ENCODE measurements at regions not wholly inside any gene's neighbourhood (a gene's known extent, or its start where the extent isn't known, plus 50 kb on each side); places are given as distances from the start of the nearest gene placed in this dataset.
"Not testable (repeated sequence)": the region's sequence is repeated elsewhere in the genome, so short reads cannot be mapped to it uniquely, and the experiment has no call there.

DNA sequence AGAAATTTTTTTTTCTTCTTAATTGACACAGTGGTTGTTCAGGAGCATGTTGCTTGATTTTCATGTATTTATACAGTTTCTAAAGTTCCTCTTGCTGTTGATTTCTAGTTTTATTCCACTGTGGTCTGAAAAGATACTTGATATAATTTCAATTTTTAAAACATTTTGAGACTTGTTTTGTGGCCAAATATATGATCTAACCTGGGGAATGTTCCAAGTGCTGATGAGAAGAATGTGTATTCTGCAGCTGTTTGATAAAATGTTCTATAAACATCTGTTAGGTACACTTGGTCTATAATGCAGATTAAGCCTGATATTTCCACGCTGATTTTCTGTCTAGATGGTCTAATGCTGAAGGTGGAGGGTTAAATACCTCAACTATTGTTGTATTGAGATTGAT, 151.4 kb upstream of the IFNG-AS1 start:
- no peak for DNase-seq (ENCODE audit: low read depth in 3 of 3)

DNA sequence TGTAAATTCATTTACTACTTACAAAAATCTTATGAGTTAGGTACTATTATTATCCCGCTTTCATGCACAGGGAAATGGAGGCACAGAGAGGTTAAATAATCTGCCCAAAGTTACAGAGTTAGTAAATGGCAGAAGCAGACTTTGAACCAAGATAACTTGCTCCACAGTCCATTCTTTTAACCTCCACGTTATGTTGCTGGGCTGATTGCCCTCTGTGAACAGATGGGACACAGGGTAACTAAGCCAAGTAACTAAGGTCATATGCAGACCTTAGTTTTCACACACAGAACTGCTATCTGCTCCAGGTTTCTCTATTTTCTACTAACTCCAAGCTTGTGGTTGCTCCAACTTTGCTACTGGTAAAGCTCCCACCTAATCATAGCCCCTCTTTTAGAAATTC, 147.1 kb upstream of the IFNG-AS1 start:
- no peak for DNase-seq (ENCODE audit: low read depth in 3 of 3)

DNA sequence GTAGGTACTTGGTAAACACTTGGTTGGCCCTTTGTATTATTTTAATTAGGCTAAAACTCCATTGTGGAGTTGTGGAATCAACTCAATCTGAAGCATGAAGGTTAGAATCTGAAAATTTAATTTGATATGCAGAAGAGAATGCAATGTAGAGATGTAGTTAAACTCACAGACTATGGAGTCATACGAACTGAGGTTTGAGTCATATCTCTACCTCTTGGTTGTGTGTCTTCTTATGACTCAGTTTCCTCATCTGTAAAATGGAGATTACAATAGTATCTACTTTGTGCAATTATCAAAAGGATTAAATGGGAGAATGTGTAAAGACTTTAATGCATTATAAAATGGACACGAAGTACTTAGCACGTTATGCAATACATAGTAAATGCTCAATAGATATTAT, 146.0 kb upstream of the IFNG-AS1 start:
- no peak for DNase-seq (ENCODE audit: low read depth in 3 of 3)

DNA sequence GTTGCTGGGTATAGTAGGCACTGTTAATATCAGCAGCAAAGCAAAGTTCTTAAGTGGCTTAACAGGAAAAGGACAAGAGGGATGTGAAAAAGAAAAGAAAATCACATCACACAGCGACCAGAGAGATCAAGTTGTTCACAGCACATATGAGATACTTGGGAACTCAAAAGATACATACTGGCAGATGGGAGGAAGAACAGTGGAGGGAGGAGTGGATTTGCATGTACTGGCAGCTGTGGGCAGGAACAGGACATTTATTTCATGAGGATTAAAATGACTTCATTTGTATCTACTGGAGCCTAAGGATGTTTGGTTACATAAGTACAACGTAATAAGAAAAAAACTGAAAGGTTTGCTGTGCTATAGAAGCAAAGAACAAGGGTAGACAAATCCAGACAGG, 136.5 kb upstream of the IFNG-AS1 start:
- no peak for DNase-seq (ENCODE audit: low read depth in 3 of 3)

DNA sequence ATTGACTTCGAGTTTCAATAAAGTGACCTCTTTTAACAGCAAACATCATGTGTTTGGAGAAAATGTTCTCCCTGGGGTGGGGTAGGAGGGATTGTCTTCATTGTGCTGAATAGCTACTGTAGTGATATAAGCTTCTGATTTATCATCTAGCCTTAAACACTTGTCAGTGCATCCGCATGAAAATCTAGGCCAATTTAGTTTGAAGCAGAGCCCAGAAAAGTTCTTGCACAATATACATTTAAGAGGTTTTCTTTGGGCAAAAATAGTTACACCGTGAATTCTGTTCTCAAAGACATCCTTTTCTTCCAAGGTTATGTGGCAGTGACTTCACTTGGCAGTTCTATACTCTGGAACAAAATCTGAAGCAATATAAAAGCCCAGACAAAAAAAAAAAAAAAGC, 136.0 kb upstream of the IFNG-AS1 start:
- DNase-seq (ENCODE audit: low read depth in 3 of 3) = no peak

DNA sequence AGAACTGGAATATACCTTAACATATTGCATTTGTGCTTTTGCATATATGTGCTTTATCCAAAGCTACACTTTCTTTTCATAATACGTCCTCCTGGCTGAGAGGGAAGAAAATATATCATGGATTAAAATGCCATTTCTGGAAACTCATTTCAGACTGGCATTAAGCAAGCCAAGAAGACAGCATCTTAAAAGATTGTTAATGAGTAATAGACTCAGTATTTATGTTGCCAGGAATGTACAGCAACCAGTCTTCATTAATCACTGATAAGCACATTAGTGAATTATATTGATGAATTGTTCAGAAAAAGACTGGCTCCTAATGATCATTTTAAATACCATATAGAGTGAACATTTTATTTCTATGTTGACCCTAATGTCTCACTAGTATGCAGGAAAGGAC, 134.9 kb upstream of the IFNG-AS1 start:
- no peak for DNase-seq (ENCODE audit: low read depth in 3 of 3)

DNA sequence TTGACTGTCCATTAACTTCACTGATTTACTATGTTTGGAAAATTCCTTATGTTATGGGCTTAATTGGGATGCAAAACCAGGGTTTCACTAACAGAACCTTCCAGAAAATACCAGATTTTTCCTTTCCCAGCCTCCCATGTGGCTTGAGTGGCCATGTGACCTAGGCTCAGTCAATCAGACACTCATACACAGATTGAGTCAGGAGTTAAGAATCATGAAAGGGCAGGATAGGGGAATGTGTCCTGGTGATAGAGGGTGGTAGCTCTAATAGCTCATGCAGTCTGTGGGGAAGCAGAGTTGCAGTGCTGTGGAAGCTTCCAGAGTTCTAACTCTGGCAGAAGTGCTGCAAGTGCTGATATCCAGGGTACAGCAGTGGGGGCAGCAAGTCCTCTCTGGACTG, 134.1 kb upstream of the IFNG-AS1 start:
- DNase-seq (ENCODE audit: low read depth in 3 of 3) = no peak

DNA sequence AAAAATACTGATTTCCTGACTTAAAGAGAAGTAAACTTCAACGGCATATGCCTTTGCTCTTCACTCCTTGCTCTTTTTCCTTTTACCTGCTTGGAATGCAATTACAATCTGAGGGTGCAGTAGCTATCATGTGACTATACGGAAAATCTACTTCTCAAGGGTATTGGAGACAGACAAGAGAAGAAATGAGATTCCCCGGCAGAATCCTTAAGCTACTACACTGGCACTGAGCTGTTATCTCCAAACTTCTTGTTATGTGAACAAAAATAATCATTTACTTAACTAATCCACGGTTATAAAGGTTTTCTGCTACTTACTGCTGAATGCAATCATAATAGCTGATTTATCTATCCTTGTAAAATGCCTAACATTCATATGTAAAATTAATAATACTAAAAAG, 118.0 kb upstream of the IFNG-AS1 start:
- no peak for DNase-seq (ENCODE audit: low read depth in 3 of 3)

DNA sequence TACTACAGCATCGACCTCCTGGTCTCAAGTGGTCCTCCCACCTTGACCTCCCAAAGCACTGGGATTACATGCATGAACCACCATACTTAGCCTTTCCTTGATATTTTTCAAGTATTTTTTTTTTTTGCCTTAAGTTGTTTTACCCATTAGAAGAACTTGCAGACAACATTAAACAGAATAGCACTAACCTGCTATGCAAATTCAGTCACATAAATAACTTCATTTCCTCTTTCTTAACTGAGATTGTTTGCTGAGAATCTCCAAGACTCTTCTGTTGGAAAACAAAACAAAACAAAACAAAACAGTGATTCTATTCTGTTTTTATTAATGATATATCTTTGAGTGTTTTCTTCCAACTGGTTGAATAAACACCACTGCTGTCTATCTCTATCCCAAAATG, 115.9 kb upstream of the IFNG-AS1 start:
- no peak for DNase-seq (ENCODE audit: low read depth in 3 of 3)

DNA sequence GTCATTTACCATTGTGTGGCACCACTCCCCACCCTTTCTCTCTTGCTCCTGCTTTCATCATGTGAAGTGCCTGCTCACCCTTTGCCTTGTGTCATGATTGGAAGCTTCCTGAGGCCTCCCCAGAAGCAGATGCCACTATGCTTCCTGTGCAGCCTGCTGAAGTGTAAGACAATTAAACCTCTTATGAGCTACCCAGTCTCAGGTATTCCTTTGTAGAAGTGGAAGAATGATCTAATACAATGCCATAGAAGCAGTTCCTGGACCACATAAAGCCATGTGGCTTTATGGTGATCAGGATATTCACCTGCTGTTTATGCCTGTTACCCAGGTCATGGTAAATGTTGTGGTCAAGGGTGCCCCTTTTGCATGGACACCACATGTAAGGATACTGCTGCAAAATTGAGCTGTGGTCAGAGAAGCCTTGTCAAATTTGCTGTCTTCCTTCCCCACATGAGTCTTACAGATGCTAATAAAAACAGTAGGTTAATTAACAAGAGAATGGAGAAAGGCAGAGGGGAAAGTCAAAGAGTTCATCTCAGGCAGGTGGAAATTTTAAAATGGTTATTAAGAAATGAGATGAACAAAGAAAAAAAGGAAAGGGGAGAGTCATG, 112.8 kb upstream of the IFNG-AS1 start:
- DNase-seq (ENCODE audit: low read depth in 3 of 3) = no peak

DNA sequence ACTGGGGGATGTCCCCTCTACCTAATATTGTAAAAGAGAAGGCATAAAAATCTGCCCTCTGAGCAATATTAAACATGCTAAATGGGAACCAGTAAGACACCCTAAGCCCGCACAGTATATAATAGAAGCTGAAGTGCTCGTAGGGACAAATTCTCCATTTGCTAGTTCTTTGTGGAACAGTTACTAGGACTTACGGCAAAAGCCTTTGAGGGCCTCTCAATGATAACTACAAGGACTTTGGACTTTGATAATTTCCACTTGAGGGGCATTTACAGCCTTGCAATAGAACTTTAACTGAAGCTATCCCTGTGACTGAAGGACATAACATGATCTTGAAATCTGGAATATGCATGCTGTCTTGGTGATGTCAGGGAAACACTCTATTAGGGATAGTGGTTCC, 111.5 kb upstream of the IFNG-AS1 start:
- DNase-seq (ENCODE audit: low read depth in 3 of 3) = no peak

DNA sequence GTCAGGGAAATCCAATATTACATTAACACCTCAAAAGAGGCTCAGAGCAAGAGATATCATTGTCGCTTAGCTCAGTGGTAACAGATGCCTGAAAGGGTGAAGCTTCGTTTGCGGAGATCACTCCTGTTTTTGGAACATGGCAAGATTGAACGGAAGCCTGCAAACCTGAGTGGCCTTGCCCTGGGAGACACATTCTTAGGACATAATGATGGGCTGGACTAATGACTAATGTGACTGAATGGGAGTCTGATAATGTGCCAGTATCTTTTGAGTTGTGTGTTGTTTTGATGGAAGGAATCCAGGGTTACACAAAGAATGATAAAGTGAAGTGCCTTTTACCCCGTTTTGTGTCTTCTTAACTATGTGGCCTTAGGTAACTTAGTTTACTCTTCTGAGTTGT, 109.3 kb upstream of the IFNG-AS1 start:
- no peak for DNase-seq (ENCODE audit: low read depth in 3 of 3)

DNA sequence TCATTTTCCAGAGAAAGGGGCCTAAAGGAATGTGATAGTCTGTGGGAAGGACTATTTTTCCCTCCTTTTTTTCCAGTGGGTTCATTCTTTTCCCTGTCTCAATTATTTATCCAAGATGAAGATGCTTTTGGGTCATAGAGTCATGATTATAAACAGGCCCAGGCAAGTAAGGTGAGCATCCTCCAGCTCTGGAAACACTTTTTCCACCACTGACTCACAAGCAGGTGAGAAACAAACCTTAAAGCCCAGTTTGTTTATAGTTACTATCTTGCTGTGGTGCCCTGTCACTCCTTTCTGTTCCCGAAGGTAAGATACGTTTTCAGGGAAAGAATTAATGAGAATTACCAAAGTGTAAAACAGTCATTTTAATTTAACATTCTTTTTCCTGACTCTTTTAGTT, 107.7 kb upstream of the IFNG-AS1 start:
- DNase-seq (ENCODE audit: low read depth in 3 of 3) = no peak

DNA sequence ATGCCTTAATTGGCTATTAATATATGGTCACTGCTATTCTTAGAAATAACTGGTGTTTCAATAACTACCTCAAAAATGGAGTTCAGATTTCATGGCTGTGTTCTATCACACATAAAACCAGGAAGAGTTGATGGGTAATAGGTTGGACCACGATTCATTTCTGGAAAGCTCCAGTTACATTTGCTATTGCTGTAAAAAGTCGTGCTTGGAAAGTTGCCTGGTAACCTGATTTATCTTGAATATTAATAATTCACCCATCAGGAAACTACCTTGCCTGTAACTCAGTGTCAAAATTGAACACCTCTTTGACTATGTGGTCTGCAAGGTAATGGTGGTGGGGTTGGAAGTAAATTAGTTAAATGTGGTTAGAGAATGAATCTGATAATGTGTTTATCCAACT, 104.7 kb upstream of the IFNG-AS1 start:
- DNase-seq (ENCODE audit: low read depth in 3 of 3) = no peak

DNA sequence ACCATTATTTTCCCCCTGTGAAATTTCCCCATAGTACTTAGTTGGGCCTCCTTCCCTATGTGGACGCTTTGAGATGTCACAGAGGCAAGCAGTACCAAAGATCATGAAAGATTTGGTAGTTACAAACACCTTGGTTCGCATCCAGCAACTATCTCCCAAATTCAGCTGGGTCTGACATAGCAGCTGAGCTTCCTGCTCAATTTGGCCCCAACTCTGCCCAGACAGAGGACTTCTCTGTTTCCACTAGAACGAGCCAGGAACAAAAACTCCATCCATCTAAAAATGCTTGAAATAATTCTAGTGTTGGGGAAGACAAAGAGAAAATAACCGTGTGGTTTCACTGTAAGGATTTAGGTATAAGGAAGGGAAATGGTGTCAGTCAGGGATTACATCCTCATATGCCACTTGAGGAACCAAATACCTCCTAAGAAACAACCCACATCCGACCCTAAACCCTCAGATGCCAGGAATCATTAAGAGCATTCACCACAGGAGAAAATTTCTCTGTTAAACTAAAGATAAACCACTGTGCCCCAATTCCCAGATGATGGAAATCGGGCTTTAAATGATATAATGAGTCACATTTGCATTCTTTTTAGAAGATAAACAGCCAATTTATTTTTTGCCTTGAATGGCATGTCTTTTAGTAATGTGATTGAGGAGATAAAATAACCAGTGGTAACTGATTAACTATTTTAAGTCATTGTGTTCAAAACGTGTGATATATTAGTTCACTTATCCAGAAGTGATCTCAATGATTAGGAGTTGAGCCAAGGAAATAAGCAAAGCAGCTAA, 103.7 kb upstream of the IFNG-AS1 start:
- no peak for DNase-seq (ENCODE audit: low read depth in 3 of 3)

DNA sequence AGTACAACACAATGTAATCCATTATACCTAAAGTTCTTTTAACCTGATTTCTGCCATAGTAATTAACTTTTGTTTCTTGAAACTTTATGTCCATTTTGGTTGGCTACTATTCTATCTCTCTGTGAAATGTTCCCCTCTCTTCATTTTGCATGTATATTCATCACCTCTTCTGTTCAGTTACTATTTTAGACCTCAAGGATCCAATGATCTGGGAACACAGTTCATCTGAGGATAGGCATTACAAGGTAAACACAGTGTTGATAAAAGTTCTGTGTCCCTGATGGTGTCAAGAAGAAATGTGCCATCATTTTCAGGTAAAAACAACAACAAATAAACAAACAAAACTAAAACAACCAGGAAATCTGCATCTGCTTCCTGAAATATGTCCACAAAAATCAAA, 102.2 kb upstream of the IFNG-AS1 start:
- no peak for DNase-seq (ENCODE audit: low read depth in 3 of 3)

DNA sequence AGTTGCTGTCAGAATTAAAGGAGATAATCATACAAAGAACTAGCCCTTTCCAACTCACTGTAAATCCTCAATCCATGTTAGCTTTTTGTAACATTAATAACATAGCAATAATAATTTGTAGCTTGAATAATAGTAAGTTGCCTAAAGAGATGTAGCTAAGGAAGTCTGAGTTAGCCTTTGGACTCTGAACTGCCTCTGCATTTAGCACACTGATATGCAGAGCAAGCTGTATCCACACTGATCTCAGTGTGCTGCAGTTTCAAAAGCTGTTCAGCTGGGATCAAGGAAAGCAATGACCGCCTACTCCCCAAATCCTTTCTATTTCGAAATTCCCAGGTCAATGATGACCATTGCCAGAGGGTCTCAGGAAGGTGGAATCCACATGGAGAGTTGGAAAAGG, 99.3 kb upstream of the IFNG-AS1 start:
- DNase-seq (ENCODE audit: low read depth in 3 of 3) = no peak

DNA sequence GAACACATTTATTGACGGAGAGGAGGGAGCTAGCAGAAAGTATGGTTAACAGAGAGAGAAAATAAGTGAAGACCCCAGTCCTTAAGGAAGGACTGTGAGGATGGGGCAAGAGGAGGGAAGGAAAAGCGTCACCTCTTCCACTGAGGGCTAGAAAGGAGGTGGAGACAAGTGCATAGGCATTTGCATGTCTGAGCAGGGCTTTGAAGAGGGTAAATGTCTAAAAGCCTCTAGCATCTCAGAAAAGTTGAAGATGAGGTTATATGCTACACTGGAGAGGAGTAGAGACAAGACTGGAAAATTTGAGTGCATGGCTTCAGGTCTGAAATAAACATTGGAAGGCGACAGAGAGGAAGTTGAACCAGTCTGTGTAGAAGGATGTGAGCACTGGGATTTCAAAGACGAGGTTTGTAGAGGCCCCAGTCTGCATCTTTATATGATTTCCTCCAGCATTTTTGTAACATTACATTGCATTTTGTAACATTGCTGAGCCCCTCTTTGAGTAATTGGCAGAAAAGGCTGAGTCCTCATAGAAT, 98.5 kb upstream of the IFNG-AS1 start:
- no peak for DNase-seq (ENCODE audit: low read depth in 3 of 3)

DNA sequence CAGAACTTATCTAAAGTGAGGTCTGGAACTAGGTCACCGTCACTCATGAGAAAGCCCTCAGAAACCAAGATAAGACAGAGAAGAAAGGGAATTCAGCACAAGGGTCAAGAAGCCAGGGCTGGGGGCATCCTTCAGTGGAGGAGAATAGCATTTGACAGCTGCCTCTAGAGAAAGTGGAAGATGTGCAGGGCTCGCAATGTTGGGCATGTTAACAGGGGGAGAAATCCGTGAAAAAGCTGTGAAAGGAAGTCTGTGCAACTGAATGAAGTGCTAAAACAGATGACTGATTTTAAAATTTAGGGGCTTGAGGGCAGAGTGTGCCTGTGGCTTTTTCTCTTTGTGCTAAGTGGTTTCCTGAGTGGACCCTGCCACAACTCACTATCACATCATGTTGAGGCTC, 97.7 kb upstream of the IFNG-AS1 start:
- no peak for DNase-seq (ENCODE audit: low read depth in 3 of 3)

DNA sequence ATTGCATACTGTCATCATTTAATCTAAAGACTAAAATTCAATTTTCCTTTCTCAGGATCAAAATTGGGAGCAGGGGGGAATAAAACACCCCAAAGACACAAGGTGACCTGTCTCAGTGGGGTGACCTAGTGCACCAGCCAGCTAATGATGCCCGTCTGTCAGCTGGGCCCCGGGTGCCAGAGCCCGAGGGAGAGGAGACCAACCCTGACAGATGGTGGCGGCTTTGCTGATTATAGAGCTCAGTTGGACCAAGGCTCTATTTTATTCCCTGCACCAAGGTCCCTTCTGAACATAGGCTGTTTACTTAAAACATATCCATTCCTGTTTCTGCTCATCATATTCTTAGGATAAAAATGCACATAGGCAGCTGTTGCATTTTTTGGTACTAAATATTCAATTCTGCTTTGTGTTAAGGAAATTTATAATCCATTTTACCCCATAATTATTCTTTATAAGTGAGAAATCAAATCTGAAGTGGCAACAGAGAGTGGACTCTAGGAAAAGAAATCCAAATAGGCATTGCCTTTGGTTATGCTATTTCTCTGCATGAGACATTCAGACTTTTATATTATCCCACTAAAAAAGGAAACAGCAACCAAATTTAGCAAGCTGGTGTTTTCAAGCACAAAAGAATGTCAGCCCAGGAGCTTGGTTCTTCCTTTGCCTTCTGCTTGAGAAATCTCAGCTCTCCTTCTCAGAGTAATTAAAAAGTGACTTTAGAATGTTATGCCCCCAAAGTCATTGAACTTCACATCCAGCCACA, 96.8 kb upstream of the IFNG-AS1 start:
- DNase-seq (ENCODE audit: low read depth in 3 of 3) = no peak

DNA sequence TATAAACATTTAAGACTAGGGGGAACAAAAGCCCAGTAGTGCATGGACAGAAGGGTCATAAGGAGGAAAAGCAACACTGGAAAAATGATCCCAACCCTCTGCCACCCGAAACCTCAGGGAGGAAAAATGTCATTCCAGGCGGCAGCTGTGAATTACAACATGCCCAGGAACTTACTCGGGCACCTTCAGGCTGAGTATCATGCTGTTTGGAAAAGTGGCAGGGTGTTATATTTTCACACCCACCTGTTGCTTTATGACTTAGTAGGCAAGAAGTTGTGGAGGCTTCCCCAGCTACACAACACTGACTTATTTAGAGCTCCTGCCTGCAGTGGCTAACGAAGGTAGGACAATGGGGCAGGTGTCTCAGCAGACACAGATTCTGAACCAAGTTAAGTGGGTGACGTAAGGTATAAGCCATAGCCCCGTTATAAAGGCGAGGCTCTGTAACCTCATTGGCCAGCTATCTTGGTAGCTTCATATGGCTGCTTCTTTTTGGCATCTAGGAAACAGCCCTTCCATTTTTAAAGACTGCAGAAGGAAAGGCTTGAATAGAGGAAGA, 96.1 kb upstream of the IFNG-AS1 start:
- DNase-seq (ENCODE audit: low read depth in 3 of 3) = no peak

DNA sequence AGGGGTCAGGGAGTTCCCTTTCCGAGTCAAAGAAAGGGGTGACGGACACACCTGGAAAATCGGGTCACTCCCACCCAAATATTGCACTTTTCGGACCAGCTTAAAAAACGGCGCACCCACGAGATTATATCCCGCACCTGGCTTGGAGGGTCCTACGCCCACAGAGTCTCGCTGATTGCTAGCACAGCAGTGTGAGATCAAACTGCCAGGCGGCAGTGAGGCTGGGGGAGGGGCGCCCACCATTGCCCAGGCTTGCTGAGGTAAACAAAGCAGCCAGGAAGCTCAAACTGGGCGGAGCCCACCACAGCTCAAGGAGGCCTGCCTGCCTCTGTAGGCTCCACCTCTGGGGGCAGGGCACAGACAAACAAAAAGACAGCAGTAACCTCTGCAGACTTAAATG, 88.8 kb upstream of the IFNG-AS1 start:
- DNase-seq (ENCODE audit: low read depth in 3 of 3) = not testable (repeated sequence)

All from stimulated activated CD4-positive, alpha-beta T cell treated with anti-CD3 and anti-CD28 coated beads, TNF-alpha, amount 100 ng/mL, for 48 hours (primary cell).